Stimulated activated naive CD4-positive, alpha-beta T cell treated with Interleukin-2 at 50 U/mL for 16 hours (primary cell): ENCODE measurements at regions not wholly inside any gene's neighbourhood (a gene's known extent, or its start where the extent isn't known, plus 50 kb on each side); places are given as distances from the start of the nearest gene placed in this dataset.
"Not testable (repeated sequence)": the region's sequence is repeated elsewhere in the genome, so short reads cannot be mapped to it uniquely, and the experiment has no call there.

ENCODE experiments used
- DNase-seq: peaks from one replicate; lab custom pipeline; 2025; lab: John Stamatoyannopoulos, UW

- no peak for DNase-seq
Measured at GRCh38 chr10:124242791-124243190, 149.4 kb upstream of the CHST15 start.

GRCh38 chr10:124242365-124242764, 149.0 kb upstream of the CHST15 start:
- DNase-seq = no peak

- not testable (repeated sequence) for DNase-seq
Measured at GRCh38 chr10:124241510-124241909, 148.1 kb upstream of the CHST15 start.

- no peak for DNase-seq
Measured at GRCh38 chr10:124240839-124241291, 147.5 kb upstream of the CHST15 start.

GRCh38 chr10:124239696-124240095, 146.3 kb upstream of the CHST15 start:
- no peak for DNase-seq

- DNase-seq = no peak
Measured at GRCh38 chr10:124239134-124239533, 145.7 kb upstream of the CHST15 start.

GRCh38 chr10:124238367-124238766, 145.0 kb upstream of the CHST15 start:
- DNase-seq = no peak

GRCh38 chr10:124237282-124237961, 144.0 kb upstream of the CHST15 start:
- no peak for DNase-seq

- no peak for DNase-seq
Measured at GRCh38 chr10:124236816-124237215, 143.4 kb upstream of the CHST15 start.

- no peak for DNase-seq
Measured at GRCh38 chr10:124236136-124236535, 142.7 kb upstream of the CHST15 start.

- DNase-seq = no peak
Measured at GRCh38 chr10:124235232-124235631, 141.8 kb upstream of the CHST15 start.

- no peak for DNase-seq
Measured at GRCh38 chr10:124233546-124234138, 140.2 kb upstream of the CHST15 start.

- DNase-seq = no peak
Measured at GRCh38 chr10:124232686-124233545, 139.5 kb upstream of the CHST15 start.

GRCh38 chr10:124231168-124232155, 138.1 kb upstream of the CHST15 start:
- peak; percentile 38 for DNase-seq

GRCh38 chr10:124230635-124231167, 137.3 kb upstream of the CHST15 start:
- DNase-seq = no peak

GRCh38 chr10:124229989-124230634, 136.7 kb upstream of the CHST15 start:
- DNase-seq = no peak

- DNase-seq = no peak
Measured at GRCh38 chr10:124229201-124229988, 136.0 kb upstream of the CHST15 start.

GRCh38 chr10:124228471-124228870, 135.1 kb upstream of the CHST15 start:
- no peak for DNase-seq

GRCh38 chr10:124227988-124228387, 134.6 kb upstream of the CHST15 start:
- no peak for DNase-seq
